Activated B cell treated with CpG ODN at 0.5 μM for 24 hours (primary cell): ENCODE measurements at regions not wholly inside any gene's neighbourhood (a gene's known extent, or its start where the extent isn't known, plus 50 kb on each side); places are given as distances from the start of the nearest gene placed in this dataset.

Experiments used
- ATAC-seq: fragments of 200-7000 bp; cut with Tn5 transposase; one replicate; pipeline ENCODE4 v1.10.0; 2021; ENCODE audit warnings: low read depth, mild to moderate bottlenecking, moderate library complexity
- CTCF ChIA-PET: fragments of 350-600 bp; sonication (Branson Sonifier 250); formaldehyde crosslinking; loops from one replicate; lab custom pipeline; 2021; ENCODE audit warnings: antibody characterized with exemption; lab: Charles Lee
- POLR2A ChIA-PET: fragments of 350-600 bp; sonication (Branson Sonifier 250); formaldehyde crosslinking; loops from one replicate; lab custom pipeline; 2021; ENCODE audit warnings: antibody characterized with exemption; lab: Charles Lee
- DNase-seq: peaks from one replicate; pipeline ENCODE4 v3.0.0; 2022
- H3K27ac Mint-ChIP-seq: one replicate; pipeline ENCODE4 v1.8.0; 2020; ENCODE audit warnings: mixed read lengths
- H3K27me3 Mint-ChIP-seq: one replicate; pipeline ENCODE4 v1.8.0; 2021; ENCODE audit warnings: mixed read lengths
- H3K36me3 Mint-ChIP-seq: one replicate; pipeline ENCODE4 v1.8.0; 2021; ENCODE audit warnings: low read depth, mixed read lengths
- H3K4me1 Mint-ChIP-seq: one replicate; pipeline ENCODE4 v1.8.0; 2021; ENCODE audit warnings: mixed read lengths
- H3K4me3 Mint-ChIP-seq: one replicate; pipeline ENCODE4 v1.8.0; 2020; ENCODE audit warnings: mild to moderate bottlenecking, mixed read lengths
- H3K9me3 Mint-ChIP-seq: one replicate; pipeline ENCODE4 v1.8.0; 2020; ENCODE audit warnings: mixed read lengths
- CTCF ChIP-seq: fragments of 200-600 bp; IDR thresholded peaks from one replicate; pipeline ENCODE4 v1.8.0; 2022; ENCODE audit warnings: antibody characterized with exemption, mild to moderate bottlenecking
- intact Hi-C: fragments of 100-400 bp; cut with micrococcal nuclease; formaldehyde crosslinking; loops from one replicate; pipeline ENCODE4 v1.15.1; 2024

- H3K27ac Mint-ChIP-seq: no peak overlapping the region
- no peaks in the 10 kb centered on the region for H3K36me3 Mint-ChIP-seq
- peaks cover 12% of the 10 kb centered on the region for H3K9me3 Mint-ChIP-seq
- DNase-seq (no peak), ATAC-seq (no peak)
- H3K4me3 Mint-ChIP-seq: no peak overlapping the region
- CTCF ChIA-PET: no interaction called here
- POLR2A ChIA-PET: no interaction called here
- TF ChIP-seq CTCF: no peak
- intact Hi-C loops: no loop called here
- no peaks in the 10 kb centered on the region for H3K4me1 Mint-ChIP-seq
- no peaks in the 10 kb centered on the region for H3K27me3 Mint-ChIP-seq
Measured at GRCh38 chr7:68031180-68031943, 1034.7 kb downstream of the TYW1 start.

GRCh38 chr7:68038621-68039314 is 1042.1 kb downstream of the TYW1 start:
- ChIA-PET POLR2A (no interaction called here), CTCF (no interaction called here)
- ATAC-seq (no peak), DNase-seq (no peak)
- TF ChIP-seq CTCF: no peak
- H3K27ac Mint-ChIP-seq: no peak overlapping the region
- peaks cover 8% of the 10 kb centered on the region for H3K9me3 Mint-ChIP-seq
- no peaks in the 10 kb centered on the region for H3K4me1 Mint-ChIP-seq
- intact Hi-C loops: no loop called here
- H3K36me3 Mint-ChIP-seq: no peaks in the 10 kb centered on the region
- H3K27me3 Mint-ChIP-seq: no peaks in the 10 kb centered on the region
- H3K4me3 Mint-ChIP-seq: no peak overlapping the region

- no peaks in the 10 kb centered on the region for H3K36me3 Mint-ChIP-seq
- no peaks in the 10 kb centered on the region for H3K4me1 Mint-ChIP-seq
- intact Hi-C loops: no loop called here
- no peaks in the 10 kb centered on the region for H3K27me3 Mint-ChIP-seq
- H3K4me3 Mint-ChIP-seq: no peak overlapping the region
- H3K9me3 Mint-ChIP-seq: peaks cover 6% of the 10 kb centered on the region
- DNase-seq (no peak), ATAC-seq (no peak)
- TF ChIP-seq CTCF: no peak
- no peak overlapping the region for H3K27ac Mint-ChIP-seq
- POLR2A ChIA-PET: no interaction called here
- CTCF ChIA-PET: no interaction called here
Measured at GRCh38 chr7:68041554-68041953, 1044.9 kb downstream of the TYW1 start.

- Mint-ChIP-seq H3K4me1 (no peaks in the 10 kb centered on the region), H3K27me3 (no peaks in the 10 kb centered on the region), H3K36me3 (no peaks in the 10 kb centered on the region), H3K4me3 (no peak overlapping the region), H3K9me3 (peaks cover 6% of the 10 kb centered on the region), H3K27ac (no peak overlapping the region)
- ChIA-PET POLR2A (no interaction called here), CTCF (no interaction called here)
- intact Hi-C loops: no loop called here
- TF ChIP-seq CTCF: no peak
- no peak for ATAC-seq
- DNase-seq: no peak
Measured at GRCh38 chr7:68043546-68043945, 1046.9 kb downstream of the TYW1 start.

GRCh38 chr7:68050627-68051026 is 1054.0 kb downstream of the TYW1 start:
- H3K36me3 Mint-ChIP-seq: no peaks in the 10 kb centered on the region
- intact Hi-C loops: no loop called here

More at GRCh38 chr7:68050627-68051026, 1054.0 kb downstream of the TYW1 start:
- POLR2A ChIA-PET: no interaction called here
- DNase-seq (no peak), ATAC-seq (no peak)
- CTCF ChIA-PET: no interaction called here
- Mint-ChIP-seq H3K9me3 (no peaks in the 10 kb centered on the region), H3K4me3 (no peak overlapping the region), H3K4me1 (no peaks in the 10 kb centered on the region), H3K27ac (no peak overlapping the region), H3K27me3 (no peaks in the 10 kb centered on the region)
- no peak for TF ChIP-seq CTCF
